ENCODE measurements at regions not wholly inside any gene's neighbourhood (a gene's known extent, or its start where the extent isn't known, plus 50 kb on each side); places are given as distances from the start of the nearest gene placed in this dataset.

DNA sequence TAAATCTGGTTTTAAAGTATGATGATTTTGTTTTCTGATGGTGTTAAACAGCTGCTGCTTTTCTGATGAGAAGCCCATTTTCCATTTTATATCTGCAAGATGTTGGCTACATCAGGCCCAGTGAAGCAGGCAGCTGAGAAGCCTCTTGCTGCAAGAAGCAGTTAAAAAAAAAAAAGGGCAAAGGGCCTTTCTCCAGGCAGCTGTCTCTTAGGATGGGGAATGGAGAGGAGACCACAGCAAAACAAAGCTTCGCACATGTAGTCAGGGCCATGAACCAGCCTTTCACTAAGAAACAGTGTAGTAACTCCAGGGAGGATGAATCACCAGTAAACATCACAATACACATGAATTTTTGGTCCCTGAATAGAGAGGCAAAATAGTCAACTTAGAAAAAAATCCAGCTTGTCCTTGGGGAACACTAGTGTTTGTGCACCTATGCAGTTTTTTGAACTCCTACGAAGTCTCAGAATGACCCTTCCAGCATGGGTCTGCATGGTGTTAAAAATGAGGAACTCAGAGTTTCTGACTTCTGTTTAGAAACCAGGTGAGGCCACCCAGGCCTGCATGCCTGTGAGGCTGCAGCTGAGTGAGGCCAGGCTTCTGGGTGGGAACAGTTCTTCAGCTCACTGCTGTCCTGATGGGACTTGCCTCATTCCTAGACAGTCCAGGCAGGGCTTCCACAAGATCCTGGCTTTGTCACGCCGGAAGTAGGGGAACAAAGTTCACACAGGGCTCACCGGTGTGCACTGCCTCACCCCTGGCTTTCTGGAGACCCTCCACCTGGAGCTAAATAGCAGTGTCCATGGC is 518.7 kb downstream of the MCTP2 start:
- no peak for TF ChIP-seq EZH2phosphoT487 (IDR thresholded peaks at IDR 0.05; ENCODE audit: insufficient read depth, low read depth)
- TF ChIP-seq EZH2 (IDR thresholded peaks at IDR 0.05; ENCODE audit: insufficient read depth, poor library complexity, severe bottlenecking) = no peak

Data from GM23248 (cell line).